Heart right ventricle (tissue), 16 donors: ENCODE measurements at regions not wholly inside any gene's neighbourhood (a gene's known extent, or its start where the extent isn't known, plus 50 kb on each side); places are given as distances from the start of the nearest gene placed in this dataset.
A peak's percentile ranks its signal among the peaks of the same experiment; 100 is the strongest.

Experiments used
- ATAC-seq, 8 donors: fragments of 200-7000 bp; cut with Tn5 transposase; one replicate each; pipeline ENCODE4 v1.9.1; 2020; ENCODE audit warnings: mild to moderate bottlenecking in 8 of 8, moderate library complexity in 8 of 8, moderate number of reproducible peaks in 1 of 8
- DNase-seq, 2 donors: peaks; one replicate each; pipeline ENCODE4 v3.0.0-alpha.2; 2020
- H3K27ac ChIP-seq, 10 donors: fragments of 200-600 bp; sonication (generic) in 2 of 10; one replicate each; pipeline versions ENCODE4 v1.5.0 to v1.8.0; 2020 to 2022; ENCODE audit warnings: mild to moderate bottlenecking in 3 of 10
- H3K27me3 ChIP-seq, 7 donors: fragments of 200-600 bp; one replicate each; pipeline ENCODE4 v1.8.0; 2021 to 2022; ENCODE audit warnings: mild to moderate bottlenecking in 2 of 7
- H3K36me3 ChIP-seq, 9 donors: fragments of 200-600 bp; sonication (generic) in 1 of 9; one replicate each; pipeline versions ENCODE4 v1.5.0 to v1.8.0; 2020 to 2022; ENCODE audit warnings: mild to moderate bottlenecking in 2 of 9
- H3K4me1 ChIP-seq, 9 donors: fragments of 200-600 bp; sonication (generic) in 1 of 9; one replicate each; pipeline versions ENCODE4 v1.5.0 to v1.8.0; 2020 to 2022; ENCODE audit warnings: mild to moderate bottlenecking in 4 of 9
- H3K4me3 ChIP-seq, 10 donors: fragments of 200-600 bp; sonication (generic) in 2 of 10; one replicate each; pipeline versions ENCODE4 v1.5.0 to v1.8.0; 2020 to 2022; ENCODE audit warnings: mild to moderate bottlenecking in 7 of 10, moderate library complexity in 2 of 10
- H3K9me3 ChIP-seq, 11 donors: fragments of 200-600 bp in 10 of 11; sonication (generic) in 2 of 11; one replicate each; pipeline versions ENCODE4 v1.5.0 to v1.8.0; 2013 to 2022; ENCODE audit warnings: mild to moderate bottlenecking in 2 of 11, control low read depth in 1 of 11, moderate library complexity in 1 of 11
- CTCF ChIP-seq, 9 donors: fragments of 200-600 bp; sonication (generic) in 2 of 9; IDR thresholded peaks; one replicate each; pipeline versions ENCODE4 v1.5.0 to v1.8.0; 2021 to 2022; ENCODE audit warnings: antibody characterized with exemption in 9 of 9, mild to moderate bottlenecking in 5 of 9, moderate library complexity in 1 of 9
- WGBS, 2 donors: extraction: QIAGEN DNeasy Blood & Tissue Kit; methylation state at CpG; one replicate each; pipeline ENCODE4 v1.1.7; 2013; ENCODE audit warnings: inconsistent platforms in 1 of 2; 5-methylcytosine and 5-hydroxymethylcytosine counted together
- intact Hi-C, 10 donors: fragments of 100-400 bp; cut with DNase I; formaldehyde crosslinking; loops; one replicate each; pipeline versions ENCODE4 v1.11.1 to v1.14.2; 2022
- donor health status: Arrhythmogenic right ventricular cardiomyopathy.
- donor health status: ischemic (EF 13 %, LVEDD 7.1; RV severe dilation, severe dysfunction).
- donor health status: healthy with polysubstance abuse.
- donor health status: DM: no; HTN: yes; CAD: no.
- donor health status: DM: no; HTN: no; CAD: no.
- donor health status: ischemic (EF 25% LVEDD 6.9; RV normal size, moderate dysfunction).
- donor health status: ischemic (EF 25% LVEDD 5.7; RV mildly dilated, moderate dysfunction).
- donor health status: healthy.
- donor health status: DM: yes; HTN: yes; CAD: no.
- donor health status: Ischemic cardiomyopathy.
- donor health status: ischemic (EF 35%, LVEDD 5.7; RV mildly dilated, moderate dysfunction).
- donor health status: nonischemic (EF 11% LVEDD 7.7; RV severe dilation, severe dysfunction).
- donor health status: DM: yes; HTN: yes; CAD: no.
- donor health status: PGD.
- donor health status: ischemic (EF 29% LVEDD 5.4; RV normal size, mild dysfunction).
- donor health status: nonischemic (EF 23%, LVEDD 6.1; RV moderate dilation, normal function).

DNA sequence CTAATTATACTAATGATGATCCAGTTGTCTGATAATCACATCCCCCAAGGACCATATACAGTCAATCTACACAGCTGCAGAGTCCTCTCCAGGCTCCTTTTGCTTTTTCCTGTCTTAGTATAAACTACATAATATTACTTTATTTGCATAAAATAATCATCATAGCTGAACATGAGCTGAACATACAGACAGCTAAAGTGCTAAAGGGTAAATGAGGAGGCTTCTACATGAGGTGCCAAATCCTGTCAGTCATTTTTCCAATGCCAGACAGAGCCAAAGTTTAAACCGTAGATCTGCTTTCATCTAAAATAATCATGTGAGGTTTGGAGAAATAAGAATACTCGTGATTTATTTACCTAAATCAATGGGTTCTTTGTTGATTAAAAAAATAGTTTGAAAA is 1530.1 kb upstream of the PABPC4L start:
- WGBS, 2 donors, result 68 to 73% methylated on average over 2 of the region's 2 CpGs
- no peak for ATAC-seq

DNA sequence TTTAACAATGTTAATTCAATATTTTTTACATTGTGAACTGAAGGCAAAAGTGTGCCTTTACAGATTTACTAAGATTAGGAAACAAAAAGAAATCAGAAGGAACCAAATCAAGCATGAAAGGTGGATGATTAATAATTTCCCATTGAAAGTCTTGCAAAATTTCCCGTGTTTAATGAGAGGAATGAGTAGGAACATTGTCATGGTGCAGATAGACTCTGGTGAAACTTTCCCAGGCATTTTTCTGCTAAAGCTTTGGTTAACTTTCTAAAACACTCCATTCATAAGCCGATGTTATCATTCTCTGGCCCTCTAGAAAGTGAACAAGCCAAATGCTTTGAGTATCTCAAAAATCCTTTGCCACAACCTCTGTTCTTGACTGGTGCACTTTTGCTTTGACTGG is 1522.8 kb upstream of the PABPC4L start:
- WGBS, 2 donors, result 65 to 85% methylated on average over 2 of the region's 2 CpGs
- Histone ChIP-seq H3K4me1 (no peaks in the 10 kb centered on the region), H3K9me3 (no peaks in the 10 kb centered on the region), H3K36me3 (no peaks in the 10 kb centered on the region), H3K4me3 (no peak overlapping the region), H3K27ac (no peak overlapping the region), H3K27me3 (no peaks in the 10 kb centered on the region)
- intact Hi-C loops, result no loop called here
- ATAC-seq (no peak), DNase-seq (no peak)
- no peak for TF ChIP-seq CTCF (IDR thresholded peaks at IDR 0.05)

More for the DNA sequence above, 1530.1 kb upstream of the PABPC4L start:
- H3K4me3 ChIP-seq, result no peak overlapping the region
- no peak overlapping the region for H3K27ac ChIP-seq
- no peaks in the 10 kb centered on the region for H3K9me3 ChIP-seq
- H3K4me1 ChIP-seq, result no peaks in the 10 kb centered on the region
- no peaks in the 10 kb centered on the region for H3K27me3 ChIP-seq
- DNase-seq, result no peak
- no peak for TF ChIP-seq CTCF (IDR thresholded peaks at IDR 0.05)
- no peaks in the 10 kb centered on the region for H3K36me3 ChIP-seq
- intact Hi-C loops, result loop anchor here in 1 of 10 donors (5.0 kb wide), 1 partner anchor 679 kb away; no protein-coding TSS in a partner anchor

GRCh38 chr4:135718019-135718418 is 1516.4 kb upstream of the PABPC4L start:
- no peaks in the 10 kb centered on the region for H3K36me3 ChIP-seq
- ATAC-seq, result no peak
- intact Hi-C loops, result no loop called here
- TF ChIP-seq CTCF (IDR thresholded peaks at IDR 0.05), result peak in 5 of 9 donors; percentile 7 to 18 (median 12)
- no peaks in the 10 kb centered on the region for H3K4me1 ChIP-seq
- no peak for DNase-seq
- 83 to 95% methylated on average over 1 of the region's 1 CpG for WGBS, 2 donors
- H3K27me3 ChIP-seq, result no peaks in the 10 kb centered on the region
- no peaks in the 10 kb centered on the region for H3K9me3 ChIP-seq
- H3K27ac ChIP-seq, result no peak overlapping the region
- H3K4me3 ChIP-seq, result no peak overlapping the region

DNA sequence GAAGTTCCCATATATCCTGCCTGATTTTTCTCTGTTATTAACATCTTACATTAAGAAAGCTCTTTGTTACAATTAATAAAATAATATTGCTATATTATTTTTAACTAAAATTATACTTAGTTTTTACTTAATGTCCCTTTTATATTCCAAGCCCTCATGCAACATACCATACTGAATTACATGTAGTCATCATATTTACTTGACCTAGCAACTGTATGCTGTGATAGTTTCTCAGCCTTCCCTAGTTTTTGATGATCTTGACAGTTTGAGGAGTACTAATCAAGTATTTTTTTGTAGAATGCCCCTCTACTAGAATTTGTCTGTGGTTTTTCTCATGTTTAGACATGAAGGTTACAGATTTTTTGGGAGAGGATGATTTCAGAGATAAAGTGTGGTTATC is 1503.8 kb upstream of the PABPC4L start:
- no peaks in the 10 kb centered on the region for H3K27me3 ChIP-seq
- TF ChIP-seq CTCF (IDR thresholded peaks at IDR 0.05), result no peak
- no peak overlapping the region for H3K4me3 ChIP-seq
- no peak overlapping the region for H3K27ac ChIP-seq
- DNase-seq (no peak), ATAC-seq (no peak)
- H3K36me3 ChIP-seq, result no peaks in the 10 kb centered on the region
- intact Hi-C loops, result no loop called here
- no peaks in the 10 kb centered on the region for H3K9me3 ChIP-seq
- H3K4me1 ChIP-seq, result no peaks in the 10 kb centered on the region

DNA sequence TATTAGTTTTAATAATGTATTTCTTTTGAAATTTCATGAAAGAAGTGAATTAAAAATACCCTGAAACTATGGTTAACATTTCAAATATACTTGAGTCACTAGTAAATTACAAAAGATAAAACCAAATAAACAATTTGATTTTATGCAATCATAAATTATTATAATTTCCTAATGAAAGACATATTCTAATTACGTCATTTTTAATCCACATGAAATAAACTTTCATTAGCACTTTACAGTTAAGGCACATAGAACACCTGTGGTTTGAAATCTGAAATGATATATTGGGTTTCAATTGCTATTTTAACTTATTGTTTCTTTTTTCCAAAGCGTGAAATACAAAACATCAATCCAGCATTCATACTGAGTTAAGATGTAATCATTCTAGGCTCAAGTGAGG is 1492.5 kb upstream of the PABPC4L start:
- Histone ChIP-seq H3K27ac (no peak overlapping the region), H3K4me1 (no peaks in the 10 kb centered on the region), H3K9me3 (peaks cover 0 to 5% (median 0%) of the 10 kb centered on the region in 11 donors), H3K27me3 (no peaks in the 10 kb centered on the region), H3K36me3 (no peaks in the 10 kb centered on the region), H3K4me3 (no peak overlapping the region)
- no peak for DNase-seq
- TF ChIP-seq CTCF (IDR thresholded peaks at IDR 0.05), result no peak
- ATAC-seq, result no peak
- intact Hi-C loops, result no loop called here
- WGBS, 2 donors, result 80 to 84% methylated on average over 2 of the region's 2 CpGs
